C4-2B (cell line): ENCODE measurements at regions not wholly inside any gene's neighbourhood (a gene's known extent, or its start where the extent isn't known, plus 50 kb on each side); places are given as distances from the start of the nearest gene placed in this dataset.

Source experiments
- CTCF ChIP-seq: fragments of 450-650 bp; conservative IDR thresholded peaks from 2 replicates; pipeline ENCODE4 v1.5.1; 2017; ENCODE audit warnings: mild to moderate bottlenecking
- ZFX ChIP-seq: fragments of 450-650 bp; IDR thresholded peaks from 2 replicates; pipeline ENCODE4 v1.6.1; 2017

DNA sequence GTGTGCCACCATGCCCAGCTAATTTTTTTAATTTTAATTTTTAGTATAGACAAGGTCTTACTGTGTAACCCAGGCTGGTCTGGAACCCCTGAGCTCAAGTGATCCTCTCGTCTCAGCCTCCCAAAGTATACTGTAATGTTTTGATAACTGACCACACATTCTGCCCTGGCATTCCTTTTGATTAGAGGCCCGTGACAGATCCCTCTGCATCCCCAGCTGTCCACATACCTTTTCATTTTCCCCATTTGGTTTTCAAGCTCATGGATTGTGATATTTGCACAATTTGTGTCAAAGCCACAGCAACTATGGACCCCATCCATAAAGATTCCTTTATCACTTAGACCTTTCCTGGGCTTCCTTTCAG is 116.8 kb upstream of the ATP1A1 start:
- TF ChIP-seq CTCF (no peak), ZFX (no peak)
